HG02798 (cell line): ENCODE measurements at regions not wholly inside any gene's neighbourhood (a gene's known extent, or its start where the extent isn't known, plus 50 kb on each side); places are given as distances from the start of the nearest gene placed in this dataset.

Experiments used
- ATAC-seq: cut with Tn5 transposase; IDR thresholded peaks from one replicate; pipeline ENCODE4 v1.9.1; 2021; ENCODE audit warnings: mild to moderate bottlenecking; ENCODE audit not compliant: unreplicated experiment, poor library complexity

DNA sequence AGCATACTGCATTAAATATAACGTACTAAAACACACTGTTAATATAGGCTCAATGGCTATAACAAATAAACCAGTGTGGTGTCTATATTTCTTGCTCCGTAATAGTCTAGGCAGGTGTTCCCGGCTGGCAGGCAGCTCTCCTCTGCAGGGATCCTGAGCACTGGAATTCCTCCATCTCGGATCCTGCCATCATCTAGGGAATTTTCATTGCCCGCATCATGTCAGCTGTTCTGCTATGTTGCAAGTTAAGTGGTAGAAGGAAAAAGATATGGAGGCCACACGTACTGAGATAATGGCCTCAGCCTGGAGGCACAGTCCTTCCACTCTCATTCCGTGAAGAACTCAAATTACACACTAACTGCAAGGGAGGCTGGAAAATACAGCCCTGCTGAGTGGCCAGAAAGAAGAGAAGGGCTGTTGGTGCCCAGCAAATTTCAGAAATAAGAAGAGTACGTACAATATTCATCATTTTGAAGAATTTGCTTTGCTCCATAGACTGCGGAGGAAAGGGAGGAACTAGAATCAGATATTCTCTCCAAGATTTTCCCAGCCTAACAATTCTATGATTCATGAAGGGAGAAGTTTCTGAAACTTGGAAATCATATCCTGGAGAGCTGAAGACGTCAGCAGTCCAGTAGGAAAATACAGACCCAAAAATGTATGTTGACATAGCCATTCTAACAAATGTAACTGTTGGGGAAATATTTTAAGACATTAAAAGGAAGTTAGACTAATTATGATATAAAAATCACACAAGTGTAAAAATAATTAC is 263.3 kb downstream of the MRPL39 start:
- no peak for ATAC-seq

DNA sequence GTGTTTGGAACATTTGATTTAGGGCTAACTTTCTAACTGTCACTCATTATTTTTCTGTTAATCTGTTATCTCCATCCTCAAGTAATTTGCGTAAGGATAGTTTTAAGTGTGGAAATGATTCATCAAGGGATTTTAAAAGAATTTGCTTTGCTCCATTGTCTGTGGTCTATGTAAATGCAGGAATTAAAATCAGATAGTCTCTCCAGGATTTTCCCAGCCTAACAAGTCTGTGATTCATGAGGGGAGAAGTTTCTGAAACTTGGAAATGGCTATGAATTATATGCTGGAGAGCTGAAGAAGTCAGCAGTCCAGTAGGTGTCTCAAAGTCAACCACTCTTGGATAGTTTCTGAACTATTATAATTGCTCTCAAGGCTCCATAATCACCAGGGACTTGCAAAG is 264.5 kb downstream of the MRPL39 start:
- ATAC-seq: no peak

DNA sequence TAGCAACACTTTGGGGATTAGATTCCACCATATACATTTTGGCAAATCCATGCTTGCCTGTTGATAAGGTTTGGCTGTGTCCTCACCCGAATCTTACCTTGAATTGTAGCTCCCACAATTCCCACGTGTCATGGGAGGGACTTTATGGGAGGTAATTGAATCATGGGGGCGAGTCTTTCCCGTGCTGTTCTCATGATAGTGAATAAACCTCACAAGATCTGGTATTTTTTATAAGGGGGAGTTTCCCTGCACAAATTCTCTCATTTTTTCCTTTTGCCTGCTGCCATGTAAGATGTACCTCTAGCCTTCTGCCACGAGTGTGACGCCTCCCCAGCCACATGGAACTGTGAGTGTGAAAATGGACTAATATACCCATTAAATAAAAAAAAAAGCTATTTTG is 265.3 kb downstream of the MRPL39 start:
- no peak for ATAC-seq

DNA sequence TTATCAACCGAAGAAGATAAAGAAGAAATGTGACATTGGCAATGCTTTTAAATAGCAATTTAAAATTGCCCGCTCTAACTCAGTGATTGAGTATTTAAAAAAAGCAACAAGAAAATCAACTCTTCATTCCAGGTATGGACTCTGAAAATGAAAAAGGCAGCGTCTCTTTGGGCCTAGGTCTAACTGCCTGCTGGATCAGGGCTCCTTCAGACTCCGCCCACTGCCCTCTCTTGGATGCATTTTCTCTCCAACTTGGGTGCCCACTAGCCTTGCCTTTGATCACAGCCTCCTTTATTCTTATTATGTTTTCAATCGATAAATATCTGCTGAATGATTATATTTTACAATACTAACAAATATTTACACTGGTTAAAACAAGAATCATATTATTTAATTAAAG is 268.9 kb downstream of the MRPL39 start:
- no peak for ATAC-seq

DNA sequence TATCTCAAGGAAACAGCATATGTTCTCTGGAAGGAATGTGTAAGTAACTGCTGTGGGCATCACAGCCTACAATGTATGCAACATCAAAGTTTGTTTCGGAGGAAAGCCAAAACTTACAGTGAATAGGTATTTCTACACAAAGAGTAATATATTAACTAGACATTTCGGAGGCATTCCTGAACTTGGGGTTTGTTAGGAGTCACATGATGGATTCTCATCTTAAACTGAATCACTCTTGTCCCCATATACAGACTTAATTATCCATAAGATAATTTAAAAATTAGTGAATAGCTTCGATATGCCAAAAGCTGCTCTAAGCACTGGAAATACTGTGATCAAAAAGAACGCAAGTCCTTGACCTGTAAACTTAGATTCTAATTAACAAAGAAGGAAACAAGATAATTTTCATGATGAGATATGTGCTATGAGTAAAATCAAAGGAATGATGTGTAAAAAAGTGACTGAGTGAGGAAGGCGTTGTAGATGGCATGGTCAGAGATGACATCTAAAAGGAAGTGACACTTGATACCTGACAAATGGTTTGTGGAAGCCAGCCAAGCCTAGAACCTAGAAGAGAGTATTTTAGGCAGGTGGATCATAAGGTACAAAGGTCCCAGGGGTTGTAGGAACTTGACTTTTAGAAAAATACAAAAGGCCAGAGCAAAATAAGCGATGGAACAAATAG is 273.1 kb downstream of the MRPL39 start:
- ATAC-seq: no peak

DNA sequence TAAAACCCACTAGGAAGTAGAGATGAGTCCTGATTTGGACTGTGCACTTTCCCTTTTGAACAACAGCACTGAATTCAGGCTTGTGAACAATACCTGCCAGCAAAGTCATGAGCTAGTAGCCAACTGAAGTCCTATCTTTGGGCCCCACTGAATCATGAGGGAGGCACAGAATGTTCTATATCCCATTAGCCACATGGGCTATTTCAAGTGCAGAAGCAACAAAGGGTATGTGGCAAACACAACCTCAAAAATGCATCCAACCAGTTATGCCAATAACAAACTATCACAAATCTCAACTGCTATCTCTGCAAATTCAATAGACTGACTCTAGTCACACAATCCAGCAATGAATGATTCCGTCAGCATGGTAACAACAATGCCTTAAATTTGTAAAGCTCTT is 276.0 kb downstream of the MRPL39 start:
- ATAC-seq: no peak

DNA sequence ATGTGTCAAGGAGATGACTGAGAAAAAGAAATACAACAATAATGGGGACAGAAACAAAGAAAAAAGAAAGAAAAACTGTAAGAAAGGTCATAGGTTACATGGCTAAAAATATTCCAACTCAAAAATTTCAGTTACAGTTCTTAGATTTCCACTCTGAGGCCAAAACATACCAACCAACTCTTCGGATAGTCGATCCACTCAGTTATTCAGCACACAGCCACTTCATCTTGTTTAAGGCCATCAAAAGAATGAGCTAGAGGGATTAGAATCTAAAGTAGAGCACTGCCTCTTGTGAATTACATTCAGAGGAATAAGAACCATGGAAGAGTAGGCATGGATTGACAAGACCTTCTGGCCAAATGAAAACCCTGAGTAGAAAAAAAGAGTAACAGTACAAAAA is 277.0 kb downstream of the MRPL39 start:
- ATAC-seq: no peak

DNA sequence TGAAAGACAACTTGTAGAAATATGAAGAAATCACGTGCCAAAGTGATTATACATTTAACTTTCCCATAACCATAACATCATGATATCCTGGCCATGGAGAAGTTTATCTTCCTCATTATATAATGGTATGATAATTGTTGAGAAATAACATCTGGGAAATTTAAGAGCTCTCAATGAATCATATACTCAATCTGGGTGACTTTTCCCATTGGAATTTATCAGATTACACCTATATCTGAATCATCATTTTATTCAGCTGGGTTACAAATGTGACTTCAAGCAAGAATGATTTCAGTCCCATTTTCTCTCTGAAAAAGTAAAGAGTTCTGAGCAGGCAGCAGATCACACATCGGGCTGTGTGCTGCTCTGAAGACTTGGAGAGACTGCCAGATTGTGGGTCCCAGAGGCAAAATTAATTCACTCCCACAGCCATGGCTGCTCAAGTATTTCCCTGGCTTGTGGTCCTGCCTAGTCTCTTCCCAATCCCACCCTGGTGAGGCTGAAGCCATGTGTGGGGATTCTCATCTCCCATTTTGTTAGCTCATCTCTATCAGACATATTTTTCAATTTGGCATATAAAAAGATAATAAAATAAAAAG is 278.0 kb downstream of the MRPL39 start:
- no peak for ATAC-seq

DNA sequence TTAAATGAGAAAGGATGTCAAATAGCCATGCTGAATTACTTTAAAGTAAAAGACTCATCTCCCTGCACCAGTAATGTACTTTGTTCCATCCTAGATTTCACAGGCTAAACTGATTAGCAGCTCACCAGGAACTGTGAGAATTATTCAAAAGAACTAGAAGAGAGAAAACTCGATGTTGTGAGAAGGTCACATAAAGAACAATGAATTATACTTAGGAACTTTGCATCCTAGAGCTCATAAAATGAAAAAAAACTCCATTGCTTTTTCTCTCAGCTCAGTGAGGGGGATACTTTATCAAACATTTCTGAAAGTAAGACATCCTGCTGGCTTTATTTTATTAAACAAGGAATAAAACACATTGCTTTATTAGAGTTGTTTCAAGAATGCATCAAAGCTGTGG is 278.5 kb downstream of the MRPL39 start:
- no peak for ATAC-seq

DNA sequence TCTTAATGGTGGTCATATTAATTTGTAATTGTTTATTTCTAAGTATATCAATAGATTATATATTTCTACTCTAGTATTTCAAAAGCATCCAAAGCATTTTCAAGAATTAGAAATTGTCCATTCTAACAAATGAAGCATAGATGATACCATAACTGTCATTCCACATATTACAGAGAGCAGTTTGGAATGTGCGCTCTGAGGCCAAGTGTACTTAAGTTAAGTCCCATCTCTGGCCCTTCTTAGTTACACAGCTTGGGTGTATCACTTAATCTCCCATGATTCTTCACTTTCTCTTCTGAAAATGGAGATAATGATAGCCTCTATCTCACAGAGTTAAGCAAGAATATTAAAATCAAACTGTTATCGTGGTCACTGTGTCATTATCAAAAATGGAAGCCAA is 281.1 kb downstream of the MRPL39 start:
- no peak for ATAC-seq

DNA sequence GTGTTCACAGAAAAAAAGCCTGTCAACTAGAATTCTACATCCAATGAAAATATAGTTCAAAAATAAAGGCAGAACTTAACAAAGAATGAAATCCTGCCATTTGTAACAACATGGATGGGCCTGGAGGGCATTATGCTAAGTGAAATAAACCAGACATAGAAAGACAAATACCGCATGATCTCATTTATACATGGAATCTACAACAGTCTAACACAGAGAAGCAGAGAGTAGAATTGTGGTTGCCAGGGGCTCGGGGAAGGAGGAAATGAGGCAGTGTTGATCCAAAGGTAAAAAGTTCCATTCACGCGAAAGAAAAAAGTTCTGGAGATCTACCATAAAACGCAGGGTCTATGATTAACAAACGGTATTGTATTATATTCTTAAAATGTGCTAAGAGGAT is 282.6 kb downstream of the MRPL39 start:
- no peak for ATAC-seq

DNA sequence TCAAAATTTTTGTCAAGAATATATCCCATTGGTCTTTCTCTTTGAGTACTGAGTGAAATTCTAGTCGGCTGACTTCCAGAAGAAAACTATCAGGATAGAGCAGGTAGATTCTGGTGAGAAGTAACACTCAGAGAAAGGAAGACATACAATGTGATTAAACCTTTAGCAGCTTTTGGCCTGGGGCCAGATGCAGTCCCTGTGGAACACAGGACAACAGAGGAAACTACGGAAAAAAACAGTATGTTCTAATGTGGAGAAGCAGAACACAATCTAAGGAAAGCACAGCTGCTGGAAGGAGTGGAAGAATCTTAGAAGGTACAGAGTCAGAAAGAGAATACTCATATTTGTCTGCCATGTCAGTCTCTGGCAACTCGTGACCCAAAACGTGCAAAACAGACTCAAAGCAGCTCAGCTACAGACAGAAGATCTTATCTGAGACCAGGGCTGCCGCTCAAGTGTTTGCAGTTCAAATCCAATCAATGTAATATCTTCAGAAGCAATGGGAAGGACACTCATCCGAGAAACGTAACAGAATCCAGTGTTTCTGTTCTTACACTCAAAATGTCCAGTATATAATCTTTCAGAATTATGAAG is 283.8 kb downstream of the MRPL39 start:
- no peak for ATAC-seq

DNA sequence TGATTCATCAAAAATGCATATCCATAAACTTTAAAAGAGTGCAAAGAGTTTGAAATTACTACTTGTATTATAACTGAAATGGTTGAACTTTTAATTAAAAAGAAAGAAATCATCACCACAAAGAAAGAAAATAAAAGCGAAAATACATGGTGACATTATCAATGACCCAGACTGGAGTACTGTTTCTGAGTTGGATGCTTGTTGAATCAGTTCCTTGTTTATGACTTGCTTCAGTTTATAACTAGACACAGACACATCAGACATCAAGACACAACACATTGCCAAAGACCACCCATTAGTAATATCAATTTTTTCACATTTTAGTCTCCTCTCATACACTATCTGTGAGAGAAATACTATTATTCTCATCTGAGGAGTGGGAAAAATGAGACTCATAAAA is 293.0 kb downstream of the MRPL39 start:
- ATAC-seq: peak; percentile 28

DNA sequence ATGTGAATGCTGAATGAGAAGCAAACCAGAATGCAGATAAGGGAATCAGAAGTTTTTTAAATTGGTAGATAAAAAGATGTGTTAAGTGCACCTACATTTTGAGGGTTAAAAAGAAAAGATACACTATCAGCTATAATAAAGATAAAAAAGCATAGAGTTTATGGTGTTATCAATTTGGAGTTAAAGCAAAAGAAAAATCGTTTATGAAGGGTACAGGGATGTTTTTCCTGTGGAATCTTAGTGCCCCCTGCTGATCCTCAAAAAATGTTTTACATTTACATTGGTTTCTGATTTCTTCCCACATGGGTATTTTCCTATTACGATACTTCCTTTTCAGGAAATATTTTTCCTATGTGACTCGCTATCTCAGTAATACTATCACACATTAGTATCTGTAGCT is 293.5 kb downstream of the MRPL39 start:
- peak; percentile 54 for ATAC-seq

DNA sequence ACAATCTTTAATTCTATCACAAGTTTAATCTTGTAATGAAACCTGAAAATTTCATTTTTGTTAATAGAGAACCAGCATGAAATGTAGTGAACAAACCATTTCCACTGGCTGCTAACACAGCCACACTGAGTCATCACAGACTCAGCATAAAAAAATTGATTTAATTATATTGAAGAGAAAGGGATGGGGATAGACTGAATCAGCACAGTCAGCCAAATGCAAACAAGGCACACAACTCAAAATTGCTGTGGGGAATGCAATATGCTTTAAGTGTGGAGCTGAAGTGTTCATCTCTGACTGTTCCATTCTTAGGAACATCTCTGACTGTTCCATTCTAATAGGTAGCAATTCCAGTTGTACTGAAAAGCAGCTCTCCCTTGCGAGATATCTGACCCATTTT is 299.8 kb downstream of the MRPL39 start:
- no peak for ATAC-seq

DNA sequence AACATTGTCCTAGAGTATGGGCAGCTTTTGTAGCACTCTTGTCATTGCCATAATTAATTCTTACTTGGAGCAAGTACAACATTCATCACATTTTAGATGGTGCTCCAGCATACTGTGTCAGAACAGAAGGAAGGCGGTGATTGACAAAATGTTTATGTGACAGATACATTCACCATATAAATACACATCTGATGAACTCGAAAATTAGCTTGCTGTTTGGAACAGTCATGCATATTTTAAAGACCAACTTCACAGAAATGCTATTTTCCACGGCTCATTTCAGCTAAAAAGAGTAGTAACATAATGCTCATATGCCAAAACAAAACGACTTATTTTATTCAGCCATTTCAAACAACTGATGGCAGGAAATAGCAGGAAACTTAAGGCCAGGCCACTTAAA is 302.7 kb downstream of the MRPL39 start:
- ATAC-seq: no peak

DNA sequence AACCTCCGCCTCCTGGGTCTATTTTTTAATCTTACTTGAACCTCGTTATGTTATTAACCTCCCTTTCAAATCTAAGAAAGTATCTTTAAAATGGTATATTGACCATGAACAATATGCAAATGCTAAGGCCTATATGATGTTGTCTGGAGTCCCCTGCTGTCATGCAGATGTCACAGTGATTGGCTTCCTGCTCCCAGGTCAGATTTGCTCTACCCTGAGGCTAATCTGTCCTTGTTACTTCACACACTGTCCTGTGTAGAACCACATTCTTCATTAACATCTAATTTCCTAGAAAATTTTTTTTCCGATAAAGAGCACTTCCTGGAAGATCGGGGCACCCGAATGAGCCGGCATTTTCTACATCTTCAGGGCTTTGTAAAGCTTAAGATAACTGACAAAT is 306.6 kb downstream of the MRPL39 start:
- ATAC-seq: no peak

DNA sequence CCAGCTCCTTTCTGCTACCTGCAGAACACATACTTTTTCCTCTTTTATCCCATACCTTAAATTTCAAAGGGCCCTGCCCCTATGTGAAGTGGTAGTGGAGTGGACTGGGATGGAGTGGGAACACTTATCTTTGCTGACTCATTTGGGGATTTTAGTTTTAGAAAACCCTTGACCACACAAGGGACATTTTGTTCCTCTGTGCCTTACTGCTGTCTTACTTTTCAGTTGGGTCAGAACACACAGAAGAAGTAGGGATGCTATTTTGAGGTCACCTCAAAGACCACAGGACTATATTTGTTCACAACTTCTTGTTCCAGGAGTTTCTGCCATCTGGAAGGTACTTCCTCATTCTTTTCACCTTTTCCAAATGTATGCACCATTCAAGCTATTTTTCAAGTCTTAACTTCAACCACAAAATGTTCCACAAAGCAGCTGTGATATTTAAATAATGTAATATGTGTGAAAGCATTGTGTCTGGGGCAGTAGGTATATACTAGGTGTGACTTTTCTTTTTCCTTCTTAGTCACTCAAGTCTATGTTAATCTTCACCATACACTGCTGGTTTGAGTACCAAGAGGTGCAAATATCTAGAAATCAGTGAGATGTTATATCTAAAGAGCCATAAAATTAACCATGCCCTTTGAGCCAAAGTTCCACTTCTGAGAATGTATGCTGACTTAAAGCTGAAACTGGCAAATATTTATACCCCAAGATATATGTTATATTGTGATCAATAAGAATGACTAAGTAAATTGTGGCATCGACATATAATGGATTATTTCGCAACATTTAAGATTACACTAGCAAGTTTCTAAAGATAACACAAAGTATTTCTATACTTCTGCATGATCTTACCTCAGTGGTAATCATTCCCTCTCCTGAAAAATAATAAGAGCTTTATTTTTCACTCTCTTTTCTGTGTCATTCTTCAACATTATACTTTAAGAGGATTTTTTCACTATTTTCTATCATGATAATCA is 308.5 kb downstream of the MRPL39 start:
- ATAC-seq: peak; percentile 94

DNA sequence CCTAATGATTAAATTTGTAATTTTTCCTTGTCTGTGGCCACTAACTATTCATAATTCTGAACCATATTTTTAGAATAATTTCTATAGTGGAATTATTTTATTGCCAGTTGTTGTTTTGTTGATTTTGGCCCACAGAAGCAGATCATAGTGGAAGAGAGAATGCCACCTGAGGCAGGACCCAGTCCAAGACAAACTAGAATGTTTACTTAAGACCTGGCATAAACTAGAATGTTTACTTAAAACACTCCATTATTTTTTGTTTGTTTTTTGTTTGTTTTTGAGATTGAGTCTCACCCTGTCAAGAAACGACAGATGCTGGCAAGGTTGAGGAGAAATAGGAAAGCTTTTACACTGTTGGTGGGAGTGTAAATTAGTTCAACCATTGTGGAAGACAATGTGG is 310.2 kb downstream of the MRPL39 start:
- no peak for ATAC-seq

DNA sequence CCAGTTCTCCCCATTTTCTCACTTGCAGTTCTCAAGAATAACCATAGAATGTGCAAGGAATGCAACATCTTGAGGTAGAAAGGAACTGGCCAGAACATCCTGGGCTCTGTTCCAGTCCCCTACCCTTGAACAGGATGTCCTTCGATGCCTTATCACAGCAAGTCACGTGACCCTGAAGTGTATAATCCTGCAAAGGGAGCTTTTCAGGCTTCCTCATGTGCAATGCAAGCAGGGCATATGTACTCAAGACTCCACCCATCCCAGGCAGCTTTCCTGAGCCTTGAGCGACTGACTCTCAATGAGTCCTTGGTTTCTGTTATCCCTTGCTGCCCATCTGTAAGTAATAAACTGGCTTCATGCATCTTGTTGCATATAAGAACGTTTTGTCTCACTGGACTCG is 311.0 kb downstream of the MRPL39 start:
- ATAC-seq: no peak
